Activated T-cell treated with anti-CD3 and anti-CD28 coated beads, Interleukin-2, amount 50 U/mL, for 72 hours (primary cell): ENCODE measurements at regions not wholly inside any gene's neighbourhood (a gene's known extent, or its start where the extent isn't known, plus 50 kb on each side); places are given as distances from the start of the nearest gene placed in this dataset.

Source experiments
- ATAC-seq, 2 donors: fragments of 150-1000 bp; cut with Tn5 transposase; replicated peaks in 1 of 2; 2 replicates each; pipeline ENCODE4 v1.10.0; 2021; ENCODE audit warnings: moderate library complexity in 2 of 2, mild to moderate bottlenecking in 1 of 2
- DNase-seq, 2 donors: peaks; one replicate each; pipeline ENCODE4 v3.0.0; 2021 to 2022; ENCODE audit warnings: mixed read lengths in 1 of 2
- H3K27ac Mint-ChIP-seq: one replicate; pipeline ENCODE4 v1.8.0; 2022; ENCODE audit warnings: mild to moderate bottlenecking, moderate library complexity, mixed read lengths
- H3K27me3 Mint-ChIP-seq: one replicate; pipeline ENCODE4 v1.8.0; 2022; ENCODE audit warnings: low read depth, mixed read lengths
- H3K36me3 Mint-ChIP-seq, 2 donors: one replicate each; pipeline ENCODE4 v1.8.0; 2022; ENCODE audit warnings: mixed read lengths in 2 of 2, mild to moderate bottlenecking in 1 of 2; ENCODE audit not compliant: insufficient read depth in 2 of 2
- H3K4me1 Mint-ChIP-seq: one replicate; pipeline ENCODE4 v1.8.0; 2022; ENCODE audit warnings: low read depth, mixed read lengths
- H3K4me3 Mint-ChIP-seq, 2 donors: one replicate each; pipeline ENCODE4 v1.8.0; 2022; ENCODE audit warnings: mild to moderate bottlenecking in 2 of 2, mixed read lengths in 2 of 2, moderate library complexity in 2 of 2
- H3K9me3 Mint-ChIP-seq, 2 donors: one replicate each; pipeline ENCODE4 v1.8.0; 2022; ENCODE audit warnings: mixed read lengths in 2 of 2

DNA sequence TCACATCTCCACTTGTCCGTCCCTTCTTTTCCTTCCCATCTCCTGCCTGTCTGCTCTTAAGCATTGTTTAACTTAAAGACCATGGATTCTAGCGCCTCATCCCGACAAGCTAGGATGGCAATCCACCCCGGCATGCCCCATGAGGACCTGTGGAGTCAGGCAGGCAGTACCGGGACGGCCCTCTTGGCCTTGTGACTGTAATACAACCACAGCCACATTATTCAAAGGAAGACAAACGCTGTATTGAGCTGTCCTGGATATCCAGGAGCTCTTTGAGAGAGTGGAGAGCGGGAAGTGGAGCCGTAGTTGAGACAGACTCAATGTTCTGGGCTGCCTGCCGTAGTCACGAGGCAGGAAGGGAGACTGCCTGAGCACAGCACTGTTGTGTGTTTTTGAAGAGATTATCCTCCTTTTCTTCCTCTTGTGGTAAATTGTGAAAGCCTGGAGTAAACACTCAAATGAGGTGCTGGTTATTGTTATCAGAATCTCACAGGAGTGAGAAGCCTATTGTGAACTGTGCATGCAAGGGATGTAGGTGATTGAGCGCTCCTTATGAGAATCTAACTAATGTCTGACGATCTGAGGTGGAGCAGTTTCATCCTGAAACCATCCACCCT is 929.8 kb upstream of the CNTNAP5 start:
- DNase-seq (no peak), ATAC-seq (no peak)
- no peaks in the 10 kb centered on the region for H3K36me3 Mint-ChIP-seq
- H3K27ac Mint-ChIP-seq, result no peak overlapping the region
- H3K9me3 Mint-ChIP-seq, result peaks cover 4 to 21% of the 10 kb centered on the region in 2 donors
- H3K27me3 Mint-ChIP-seq, result no peaks in the 10 kb centered on the region
- H3K4me3 Mint-ChIP-seq, result no peak overlapping the region
- H3K4me1 Mint-ChIP-seq, result no peaks in the 10 kb centered on the region

GRCh38 chr2:123098619-123099018 is 926.5 kb upstream of the CNTNAP5 start:
- Mint-ChIP-seq H3K9me3 (peaks cover 6 to 20% of the 10 kb centered on the region in 2 donors), H3K27ac (no peak overlapping the region), H3K27me3 (no peaks in the 10 kb centered on the region), H3K4me3 (no peak overlapping the region), H3K4me1 (no peaks in the 10 kb centered on the region), H3K36me3 (peaks cover 0 to 1% of the 10 kb centered on the region in 2 donors)
- ATAC-seq (no peak), DNase-seq (no peak)

- ATAC-seq, result no peak
- no peak for DNase-seq
- no peaks in the 10 kb centered on the region for H3K27me3 Mint-ChIP-seq
- H3K36me3 Mint-ChIP-seq, result peaks cover 0 to 1% of the 10 kb centered on the region in 2 donors
- no peak overlapping the region for H3K27ac Mint-ChIP-seq
- H3K4me1 Mint-ChIP-seq, result no peaks in the 10 kb centered on the region
- no peak overlapping the region for H3K4me3 Mint-ChIP-seq
- H3K9me3 Mint-ChIP-seq, result peaks cover 8 to 13% of the 10 kb centered on the region in 2 donors
Observed at GRCh38 chr2:123101434-123101833, 923.7 kb upstream of the CNTNAP5 start.

DNA sequence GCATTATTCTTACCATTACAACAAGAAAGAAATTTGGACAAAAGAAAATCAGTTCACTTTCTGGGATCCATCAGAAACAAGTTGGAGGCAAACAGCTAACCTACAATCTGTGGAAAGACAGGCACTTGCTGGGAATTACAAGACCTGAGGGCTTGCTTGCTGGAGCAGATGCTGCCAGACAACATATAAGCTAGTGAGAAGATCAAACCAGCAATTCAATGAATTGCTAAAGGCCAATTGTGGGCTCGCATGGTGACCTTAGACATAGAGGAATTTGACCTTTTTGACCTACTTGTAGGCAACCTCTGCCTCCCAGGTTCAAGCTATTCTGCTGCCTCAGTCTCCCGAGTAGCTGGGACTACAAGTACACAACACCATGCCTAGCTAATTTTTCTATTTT is 921.2 kb upstream of the CNTNAP5 start:
- Mint-ChIP-seq H3K4me3 (no peak overlapping the region), H3K9me3 (peaks cover 9 to 10% of the 10 kb centered on the region in 2 donors), H3K27me3 (no peaks in the 10 kb centered on the region), H3K4me1 (no peaks in the 10 kb centered on the region), H3K27ac (no peak overlapping the region), H3K36me3 (peaks cover 0 to 1% of the 10 kb centered on the region in 2 donors)
- DNase-seq (no peak), ATAC-seq (no peak)

DNA sequence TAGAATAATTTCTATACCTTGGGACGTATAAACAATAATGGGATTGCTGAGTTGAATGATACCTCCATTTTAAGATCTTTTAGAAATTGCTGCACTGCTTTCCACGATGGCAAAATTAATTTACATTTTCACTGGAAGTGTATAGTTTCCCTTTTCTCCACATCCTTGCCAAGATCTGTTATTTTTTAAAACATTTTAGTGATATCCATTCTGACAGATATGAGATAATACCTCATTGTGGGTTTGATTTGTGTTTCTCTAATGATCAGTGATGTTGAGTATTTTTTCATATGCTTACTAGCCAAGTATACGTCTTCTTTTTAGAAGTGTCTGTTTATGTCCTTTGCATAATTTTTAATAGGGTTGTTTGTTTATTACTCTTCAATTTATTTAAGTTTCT is 908.5 kb upstream of the CNTNAP5 start:
- no peak for ATAC-seq
- Mint-ChIP-seq H3K36me3 (peaks cover 0 to 2% of the 10 kb centered on the region in 2 donors), H3K4me3 (no peak overlapping the region), H3K27me3 (no peaks in the 10 kb centered on the region), H3K27ac (no peak overlapping the region), H3K9me3 (peaks cover 10 to 13% of the 10 kb centered on the region in 2 donors), H3K4me1 (no peaks in the 10 kb centered on the region)
- DNase-seq, result no peak

DNA sequence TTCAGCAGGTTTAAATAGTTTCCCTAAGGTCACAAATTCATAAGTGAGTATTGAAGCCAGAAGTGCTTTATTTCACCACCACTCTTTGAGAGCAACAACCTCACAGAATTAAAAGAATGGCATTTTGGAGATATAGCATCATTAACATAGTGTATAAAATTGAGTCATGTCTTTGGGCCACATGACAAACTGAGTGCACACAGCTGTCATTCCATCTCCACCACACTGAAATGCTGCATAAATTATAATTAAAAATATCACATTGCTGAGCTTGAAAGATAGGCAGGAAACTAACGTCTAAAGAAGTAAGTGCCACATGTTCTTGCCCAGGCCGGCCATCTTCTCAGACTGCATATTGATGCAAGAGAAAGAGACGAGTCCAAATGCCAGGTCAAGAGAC is 897.9 kb upstream of the CNTNAP5 start:
- Mint-ChIP-seq H3K27ac (no peak overlapping the region), H3K4me1 (no peaks in the 10 kb centered on the region), H3K36me3 (peaks cover 1 to 3% of the 10 kb centered on the region in 2 donors), H3K27me3 (no peaks in the 10 kb centered on the region), H3K4me3 (no peak overlapping the region), H3K9me3 (peaks cover 6% of the 10 kb centered on the region in 2 donors)
- DNase-seq, result no peak
- no peak for ATAC-seq

DNA sequence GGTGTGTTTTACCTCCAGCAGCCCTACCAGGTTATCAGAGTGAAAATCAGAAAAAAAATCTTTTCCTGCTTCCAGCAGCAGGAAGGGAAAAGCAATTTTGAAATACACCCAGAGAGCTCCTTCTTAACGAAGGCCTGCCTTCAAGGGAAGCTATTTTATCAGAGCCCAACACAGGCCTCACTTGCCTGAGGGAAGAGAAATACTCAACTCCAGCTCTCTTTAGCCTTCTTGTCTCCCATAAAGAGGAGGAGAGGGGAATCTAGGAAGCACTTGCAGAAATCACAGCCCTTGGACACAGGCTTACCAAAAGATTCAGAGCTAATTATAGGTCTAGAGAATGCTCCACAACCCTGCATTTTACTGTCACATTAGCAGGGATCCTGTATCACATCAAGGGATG is 896.1 kb upstream of the CNTNAP5 start:
- Mint-ChIP-seq H3K4me3 (no peak overlapping the region), H3K27ac (no peak overlapping the region), H3K27me3 (no peaks in the 10 kb centered on the region), H3K4me1 (no peaks in the 10 kb centered on the region), H3K36me3 (peaks cover 1 to 3% of the 10 kb centered on the region in 2 donors), H3K9me3 (peaks cover 6 to 7% of the 10 kb centered on the region in 2 donors)
- DNase-seq (no peak), ATAC-seq (no peak)

DNA sequence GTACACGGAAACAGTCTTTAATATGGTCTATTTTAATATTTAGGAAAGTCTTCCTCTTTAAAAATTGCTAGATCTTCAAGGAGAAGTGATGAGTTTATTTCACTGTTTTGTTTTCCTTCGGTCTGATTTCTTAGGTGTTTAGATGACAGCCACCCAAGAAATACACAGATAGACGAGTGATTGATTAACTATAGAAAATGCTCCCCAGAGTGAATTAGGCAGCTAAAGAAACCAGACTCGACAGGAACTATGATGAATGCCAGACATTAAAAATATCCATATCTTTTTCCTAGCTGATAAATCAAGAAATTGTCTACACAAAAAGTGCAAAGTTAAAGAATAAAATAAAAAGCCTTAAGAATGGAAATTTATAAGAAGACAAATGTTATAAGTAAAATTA is 888.7 kb upstream of the CNTNAP5 start:
- Mint-ChIP-seq H3K27me3 (no peaks in the 10 kb centered on the region), H3K27ac (no peak overlapping the region), H3K4me3 (no peak overlapping the region), H3K4me1 (no peaks in the 10 kb centered on the region), H3K36me3 (peaks cover under 1% of the 10 kb centered on the region in 2 donors), H3K9me3 (peaks cover 3 to 10% of the 10 kb centered on the region in 2 donors)
- DNase-seq (no peak), ATAC-seq (no peak)

GRCh38 chr2:123144082-123144481 is 881.0 kb upstream of the CNTNAP5 start:
- H3K36me3 Mint-ChIP-seq, result peaks cover 0 to 3% of the 10 kb centered on the region in 2 donors
- no peak overlapping the region for H3K27ac Mint-ChIP-seq
- no peak overlapping the region for H3K4me3 Mint-ChIP-seq
- ATAC-seq (no peak), DNase-seq (no peak)
- peaks cover 6 to 13% of the 10 kb centered on the region in 2 donors for H3K9me3 Mint-ChIP-seq
- H3K27me3 Mint-ChIP-seq, result no peaks in the 10 kb centered on the region
- no peaks in the 10 kb centered on the region for H3K4me1 Mint-ChIP-seq

DNA sequence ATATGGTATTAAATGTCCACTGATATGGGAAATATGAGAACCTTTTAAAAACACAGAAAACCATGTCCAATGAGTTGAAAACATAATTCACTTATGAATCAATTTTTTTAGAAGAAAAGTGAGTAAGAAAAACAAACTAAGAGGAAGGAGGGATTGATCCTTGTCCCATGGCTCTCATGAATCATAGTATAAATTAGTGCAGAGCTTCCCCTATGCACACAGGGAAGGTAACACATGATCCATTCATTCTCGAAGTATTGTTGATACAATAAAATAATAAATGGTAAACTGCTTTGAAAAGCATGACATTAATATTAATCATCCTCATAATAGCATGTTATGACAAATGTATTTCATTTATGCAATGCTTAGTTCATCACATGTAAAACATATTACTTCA is 872.0 kb upstream of the CNTNAP5 start:
- DNase-seq (no peak), ATAC-seq (no peak)
- H3K4me1 Mint-ChIP-seq, result no peaks in the 10 kb centered on the region
- no peak overlapping the region for H3K27ac Mint-ChIP-seq
- peaks cover 1 to 4% of the 10 kb centered on the region in 2 donors for H3K9me3 Mint-ChIP-seq
- no peaks in the 10 kb centered on the region for H3K36me3 Mint-ChIP-seq
- H3K27me3 Mint-ChIP-seq, result no peaks in the 10 kb centered on the region
- no peak overlapping the region for H3K4me3 Mint-ChIP-seq

DNA sequence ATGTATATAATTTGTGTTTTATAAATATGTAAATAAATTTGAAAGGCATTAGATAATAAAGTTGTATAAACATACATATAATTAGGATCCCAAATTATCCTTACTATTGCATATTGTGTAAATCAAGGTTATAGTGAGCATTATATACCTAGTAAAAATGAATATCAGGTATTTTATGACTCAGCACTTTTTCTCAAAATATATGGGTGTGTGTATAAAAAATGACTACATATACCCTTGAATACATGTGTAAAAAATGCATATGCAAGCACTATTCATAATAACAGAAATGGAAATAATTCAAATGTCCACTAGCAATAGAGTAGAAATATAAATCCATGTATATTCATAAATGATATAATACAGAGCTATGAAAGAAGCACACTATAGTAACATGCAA is 870.9 kb upstream of the CNTNAP5 start:
- no peak overlapping the region for H3K27ac Mint-ChIP-seq
- H3K9me3 Mint-ChIP-seq, result peaks cover 3 to 5% of the 10 kb centered on the region in 2 donors
- no peaks in the 10 kb centered on the region for H3K36me3 Mint-ChIP-seq
- ATAC-seq, result no peak
- no peak for DNase-seq
- H3K4me3 Mint-ChIP-seq, result no peak overlapping the region
- no peaks in the 10 kb centered on the region for H3K27me3 Mint-ChIP-seq
- H3K4me1 Mint-ChIP-seq, result no peaks in the 10 kb centered on the region

DNA sequence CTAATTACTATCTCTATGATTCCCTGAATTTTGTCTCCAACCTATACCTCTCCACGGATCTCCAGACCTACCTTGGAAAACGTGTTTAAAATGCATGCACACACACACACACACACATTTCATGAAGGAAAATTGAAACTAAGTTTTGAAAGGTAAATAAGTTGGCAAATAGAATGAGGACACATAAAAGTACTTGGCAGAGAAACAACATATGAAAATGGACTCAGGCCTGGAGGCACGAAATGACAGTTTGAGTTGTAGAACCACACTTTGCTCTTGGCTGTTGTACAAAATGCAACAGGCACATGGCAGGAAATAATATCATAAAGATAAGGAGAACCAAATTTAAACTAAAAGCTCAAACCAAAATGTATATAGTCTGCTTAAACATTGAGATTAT is 868.1 kb upstream of the CNTNAP5 start:
- ATAC-seq, result no peak
- Mint-ChIP-seq H3K4me1 (no peaks in the 10 kb centered on the region), H3K36me3 (no peaks in the 10 kb centered on the region)

GRCh38 chr2:123162400-123163016 is 862.6 kb upstream of the CNTNAP5 start:
- no peak for ATAC-seq
- Mint-ChIP-seq H3K4me1 (no peaks in the 10 kb centered on the region), H3K27ac (no peak overlapping the region), H3K4me3 (no peak overlapping the region), H3K36me3 (no peaks in the 10 kb centered on the region), H3K27me3 (no peaks in the 10 kb centered on the region), H3K9me3 (peaks cover 6 to 12% of the 10 kb centered on the region in 2 donors)
- no peak for DNase-seq

More for the DNA sequence above, 868.1 kb upstream of the CNTNAP5 start:
- Mint-ChIP-seq H3K27me3 (no peaks in the 10 kb centered on the region), H3K27ac (no peak overlapping the region), H3K4me3 (no peak overlapping the region), H3K9me3 (peaks cover 4 to 8% of the 10 kb centered on the region in 2 donors)
- DNase-seq, result no peak

DNA sequence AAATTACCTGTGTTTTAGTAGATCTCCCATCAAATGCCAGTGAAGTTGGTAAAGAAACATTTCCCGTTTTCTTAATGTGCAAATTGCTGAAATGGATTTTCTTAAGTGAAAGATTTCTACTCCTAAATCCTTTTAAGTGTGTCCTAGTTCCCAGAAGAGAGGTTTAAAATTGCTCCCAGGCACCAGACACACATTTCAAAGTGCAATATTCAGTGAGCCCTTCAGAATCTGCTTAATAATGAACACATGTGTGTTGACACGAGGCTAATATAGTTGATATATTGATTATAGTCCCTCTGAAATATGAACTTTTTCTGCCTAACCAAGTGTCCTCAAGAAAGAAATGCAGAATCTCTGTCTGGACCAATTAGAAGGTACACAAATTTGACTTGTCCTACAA is 861.7 kb upstream of the CNTNAP5 start:
- Mint-ChIP-seq H3K4me3 (no peak overlapping the region), H3K27me3 (no peaks in the 10 kb centered on the region), H3K36me3 (no peaks in the 10 kb centered on the region), H3K4me1 (no peaks in the 10 kb centered on the region), H3K27ac (no peak overlapping the region), H3K9me3 (peaks cover 6 to 15% of the 10 kb centered on the region in 2 donors)
- ATAC-seq (no peak), DNase-seq (no peak)
